Endothelial cell of umbilical vein (primary cell): ENCODE measurements at regions not wholly inside any gene's neighbourhood (a gene's known extent, or its start where the extent isn't known, plus 50 kb on each side); places are given as distances from the start of the nearest gene placed in this dataset.

Source experiments
- BruUV-seq: library from RNA; stranded (reverse); fragments of 400-500 nt; replicated peaks from 2 replicates; lab custom pipeline; 2021; lab: Mats Ljungman, UMichigan
- CTCF ChIA-PET: fragments of 300-600, 350-600 bp; sonication (Branson Sonifier 250); formaldehyde crosslinking; loops from one replicate; lab custom pipeline; 2021; ENCODE audit warnings: antibody characterized with exemption, inconsistent platforms; lab: Charles Lee
- POLR2A ChIA-PET: fragments of 300-600, 350-600 bp; sonication (Branson Sonifier 250); formaldehyde crosslinking; loops from one replicate; lab custom pipeline; 2021; ENCODE audit warnings: antibody characterized with exemption, inconsistent platforms; lab: Charles Lee
- DNase-seq: peaks from one replicate; pipeline ENCODE4 v3.0.0-alpha.2; 2011; ENCODE audit warnings: low read depth, low spot score
- FAIRE-seq: peaks from 2 replicates; lab custom pipeline; 2011; peaks lifted over from hg19 to GRCh38; lab: Jason Lieb, UNC
- H2AFZ ChIP-seq: 2 replicates; pipeline ENCODE4 v1.6.0; 2012; ENCODE audit warnings: low read depth, low read length, control low read depth, inconsistent platforms
- H3K27ac ChIP-seq: 2 replicates; pipeline ENCODE4 v1.5.1; 2011; ENCODE audit warnings: low read depth, mild to moderate bottlenecking, control low read depth, low read length, moderate library complexity; ENCODE audit not compliant: insufficient read depth
- H3K27me3 ChIP-seq, 2 experiments: 2 replicates each; pipeline versions ENCODE4 v1.6.0 to v1.6.1; 2011; ENCODE audit warnings: low read length in 2 of 2, mixed read lengths in 1 of 2; ENCODE audit not compliant: control insufficient read depth in 2 of 2, insufficient read depth in 2 of 2
- H3K36me3 ChIP-seq, 2 experiments: 2 replicates in 1 of 2; 3 replicates in 1 of 2; pipeline ENCODE4 v1.5.1; 2011; ENCODE audit warnings: low read length in 2 of 2, mild to moderate bottlenecking in 1 of 2, moderate library complexity in 1 of 2; ENCODE audit not compliant: control insufficient read depth in 2 of 2, insufficient read depth in 2 of 2; ENCODE audit errors: extremely low read depth in 1 of 2
- H3K4me1 ChIP-seq: 3 replicates; pipeline ENCODE4 v1.5.1; 2011; ENCODE audit warnings: mild to moderate bottlenecking, low read length; ENCODE audit not compliant: control insufficient read depth, insufficient read depth; ENCODE audit errors: extremely low read depth
- H3K4me2 ChIP-seq: 2 replicates; pipeline ENCODE4 v1.6.1; 2011; ENCODE audit warnings: low read length, control low read depth, mixed read lengths; ENCODE audit not compliant: insufficient read depth
- H3K4me3 ChIP-seq, 3 experiments: fragments of 200-600 bp in 1 of 3; sonication (generic), shearing (Covaris generic) in 1 of 3; replicated peaks in 1 of 3; 2 replicates each; pipeline ENCODE4 v1.5.1; 2011 to 2016; ENCODE audit warnings: control low read depth in 3 of 3, low read length in 3 of 3, mild to moderate bottlenecking in 2 of 3, inconsistent platforms in 1 of 3, low read depth in 1 of 3, moderate library complexity in 1 of 3; ENCODE audit not compliant: insufficient read depth in 1 of 3
- H3K79me2 ChIP-seq: 2 replicates; pipeline ENCODE4 v1.6.0; 2012; ENCODE audit warnings: low read length, inconsistent platforms; ENCODE audit not compliant: control insufficient read depth, insufficient read depth
- H3K9ac ChIP-seq: replicated peaks from 2 replicates; pipeline ENCODE3; 2011; ENCODE audit warnings: low read length, control low read depth; ENCODE audit not compliant: insufficient read depth; ENCODE audit errors: extremely low read depth
- H3K9me1 ChIP-seq: replicated peaks from 3 replicates; pipeline ENCODE4 v1.6.0; 2011; ENCODE audit warnings: mild to moderate bottlenecking, low read length; ENCODE audit not compliant: control insufficient read depth, insufficient read depth; ENCODE audit errors: extremely low read depth
- H3K9me3 ChIP-seq: replicated peaks from 2 replicates; pipeline ENCODE4 v1.5.1; 2012; ENCODE audit warnings: low read length, inconsistent platforms; ENCODE audit not compliant: control insufficient read depth, insufficient read depth
- H4K20me1 ChIP-seq: replicated peaks from 2 replicates; pipeline ENCODE3; 2011; ENCODE audit warnings: mild to moderate bottlenecking, low read length; ENCODE audit not compliant: control insufficient read depth, insufficient read depth; ENCODE audit errors: extremely low read depth
- EZH2 ChIP-seq: IDR thresholded peaks from 2 replicates; pipeline ENCODE4 v1.6.1; 2012; ENCODE audit warnings: borderline replicate concordance, low read depth, mild to moderate bottlenecking, moderate library complexity, low read length, inconsistent platforms; ENCODE audit not compliant: severe bottlenecking
- FOS ChIP-seq: IDR thresholded peaks from 2 replicates; pipeline ENCODE4 v1.6.1; 2011; ENCODE audit warnings: mild to moderate bottlenecking, low read length, moderate library complexity, borderline replicate concordance; ENCODE audit not compliant: insufficient read depth
- GATA2 ChIP-seq: IDR thresholded peaks from 2 replicates; pipeline ENCODE4 v1.7.0; 2011; ENCODE audit warnings: low read depth, mild to moderate bottlenecking, moderate library complexity, mixed read lengths, low read length; ENCODE audit not compliant: insufficient read length, insufficient read depth
- JUN ChIP-seq: IDR thresholded peaks from 2 replicates; pipeline ENCODE4 v1.6.1; 2011; ENCODE audit warnings: borderline replicate concordance, low read depth; ENCODE audit not compliant: insufficient read length, insufficient read depth
- MAX ChIP-seq: IDR thresholded peaks from 2 replicates; pipeline ENCODE4 v1.6.1; 2011; ENCODE audit not compliant: insufficient read depth, insufficient read length
- MYC ChIP-seq: IDR thresholded peaks from one replicate; pipeline ENCODE4 v1.6.1; 2011; ENCODE audit warnings: mild to moderate bottlenecking, low read depth, low read length
- POLR2A ChIP-seq: IDR thresholded peaks from 2 replicates; pipeline ENCODE4 v1.6.1; 2012; ENCODE audit warnings: low read depth, mild to moderate bottlenecking, control low read depth, low read length
- POLR2AphosphoS5 ChIP-seq: IDR thresholded peaks from 2 replicates; pipeline ENCODE4 v1.6.1; 2012; ENCODE audit warnings: low read depth, mild to moderate bottlenecking, control low read depth, low read length, moderate library complexity; ENCODE audit not compliant: insufficient read depth
- dilution Hi-C: fragments of 300-500 bp; cut with MboI; formaldehyde crosslinking; loops from one replicate; pipeline ENCODE4 v1.15.0; 2019; ENCODE audit warnings: low sequenced_read_pairs; ENCODE audit not compliant: extremely low pct_ligation_motif_present
- intact Hi-C: fragments of 100-400 bp; cut with micrococcal nuclease; formaldehyde crosslinking; loops from one replicate; pipeline ENCODE4 v1.10.0; 2022
- TF ChIP-seq, protein P1 (sequence below), 2 donors: IDR thresholded peaks; 1 replicate in 1 of 2; 2 replicates in 1 of 2; pipeline ENCODE4 v1.5.1; 2011; ENCODE audit warnings: low read length in 2 of 2, mild to moderate bottlenecking in 2 of 2, moderate library complexity in 2 of 2, control low read depth in 1 of 2, inconsistent platforms in 1 of 2, low read depth in 1 of 2; ENCODE audit not compliant: insufficient read depth in 1 of 2; ENCODE audit errors: extremely low read depth in 1 of 2

- H4K20me1 ChIP-seq = no peaks in the 10 kb centered on the region
- H3K79me2 ChIP-seq = no peaks in the 10 kb centered on the region
- no peaks in the 10 kb centered on the region for H3K27me3 ChIP-seq
- CTCF ChIA-PET = no interaction called here
- POLR2A ChIA-PET = no interaction called here
- H3K27ac ChIP-seq = no peak overlapping the region
- no peak overlapping the region for H3K9ac ChIP-seq
- H3K4me3 ChIP-seq = no peak overlapping the region
- intact Hi-C loops (no loop called here), dilution Hi-C loops (no loop called here)
- H3K9me1 ChIP-seq = no peaks in the 10 kb centered on the region
- no peaks in the 10 kb centered on the region for H3K36me3 ChIP-seq
- H3K4me1 ChIP-seq = no peaks in the 10 kb centered on the region
- no peak overlapping the region for H3K4me2 ChIP-seq
- TF ChIP-seq MAX (no peak), EZH2 (no peak), GATA2 (no peak), MYC (no peak), POLR2A (no peak), POLR2AphosphoS5 (no peak), JUN (no peak), FOS (no peak)
- TF ChIP-seq, protein P1, sequence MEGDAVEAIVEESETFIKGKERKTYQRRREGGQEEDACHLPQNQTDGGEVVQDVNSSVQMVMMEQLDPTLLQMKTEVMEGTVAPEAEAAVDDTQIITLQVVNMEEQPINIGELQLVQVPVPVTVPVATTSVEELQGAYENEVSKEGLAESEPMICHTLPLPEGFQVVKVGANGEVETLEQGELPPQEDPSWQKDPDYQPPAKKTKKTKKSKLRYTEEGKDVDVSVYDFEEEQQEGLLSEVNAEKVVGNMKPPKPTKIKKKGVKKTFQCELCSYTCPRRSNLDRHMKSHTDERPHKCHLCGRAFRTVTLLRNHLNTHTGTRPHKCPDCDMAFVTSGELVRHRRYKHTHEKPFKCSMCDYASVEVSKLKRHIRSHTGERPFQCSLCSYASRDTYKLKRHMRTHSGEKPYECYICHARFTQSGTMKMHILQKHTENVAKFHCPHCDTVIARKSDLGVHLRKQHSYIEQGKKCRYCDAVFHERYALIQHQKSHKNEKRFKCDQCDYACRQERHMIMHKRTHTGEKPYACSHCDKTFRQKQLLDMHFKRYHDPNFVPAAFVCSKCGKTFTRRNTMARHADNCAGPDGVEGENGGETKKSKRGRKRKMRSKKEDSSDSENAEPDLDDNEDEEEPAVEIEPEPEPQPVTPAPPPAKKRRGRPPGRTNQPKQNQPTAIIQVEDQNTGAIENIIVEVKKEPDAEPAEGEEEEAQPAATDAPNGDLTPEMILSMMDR (IDR thresholded peaks at IDR 0.05; ENCODE audit: extremely low read depth in 1 of 2, insufficient read depth in 1 of 2, low read depth in 1 of 2, low read length in 2 of 2) = no peak
- no peak for DNase-seq
- H3K9me3 ChIP-seq = no peaks in the 10 kb centered on the region
- BruUV-seq = no TSS peak
- FAIRE-seq = no peak
- H2AFZ ChIP-seq = no peak overlapping the region
Observed at GRCh38 chr16:65285128-65286048, 163.5 kb upstream of the CDH11 start.
